Tongue (tissue), 1 donor: ENCODE measurements at regions not wholly inside any gene's neighbourhood (a gene's known extent, or its start where the extent isn't known, plus 50 kb on each side); places are given as distances from the start of the nearest gene placed in this dataset.

ENCODE experiments used
- DNase-seq: peaks from one replicate; pipeline ENCODE4 v3.0.0-alpha.2; 2015

DNA sequence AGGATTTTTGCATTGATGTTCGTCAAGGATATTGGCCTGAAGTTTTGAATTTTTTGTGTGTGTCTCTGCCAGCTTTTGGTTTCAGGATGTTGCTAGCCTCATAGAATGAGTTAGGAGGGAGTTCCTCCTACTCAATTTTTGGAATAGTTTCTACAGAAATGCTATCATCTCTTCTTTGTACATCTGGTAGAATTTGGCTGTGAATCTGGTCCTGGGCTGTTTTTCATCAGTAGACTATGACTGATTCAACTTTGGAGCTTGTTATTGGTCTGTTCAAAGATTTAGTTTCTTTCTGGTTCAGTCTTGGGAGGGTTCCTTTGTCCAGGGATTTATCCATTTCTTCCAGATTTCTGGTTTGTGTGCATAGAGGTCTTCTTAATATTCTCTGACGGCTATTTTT, 166.7 kb downstream of the ST6GAL2 start:
- DNase-seq, result peak; percentile 16

GRCh38 chr2:106720026-106720425, 165.9 kb downstream of the ST6GAL2 start:
- DNase-seq, result no peak

DNA sequence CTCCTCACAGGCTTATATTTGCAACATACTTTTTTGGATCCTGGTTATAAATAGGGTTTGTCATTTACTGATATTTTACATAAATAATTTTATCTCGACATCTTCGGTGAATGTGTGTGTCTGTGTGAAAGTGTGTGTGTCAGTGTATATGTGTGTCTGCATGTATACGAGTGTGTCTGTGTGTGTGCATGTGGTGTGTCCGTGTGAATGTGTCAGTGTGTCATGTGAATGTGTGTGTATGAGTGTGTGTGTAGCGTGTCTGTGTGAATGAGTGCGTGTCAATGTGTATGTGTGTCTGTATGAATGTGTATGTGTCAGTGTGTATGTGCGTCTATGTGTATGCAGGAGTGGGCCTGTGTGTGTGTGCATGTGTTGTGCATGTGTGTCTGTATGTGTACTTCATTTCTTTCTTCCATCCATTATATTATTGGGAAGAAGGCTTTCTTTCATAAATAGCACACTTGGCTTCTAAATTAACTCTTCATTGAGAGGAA, 161.6 kb downstream of the ST6GAL2 start:
- no peak for DNase-seq

DNA sequence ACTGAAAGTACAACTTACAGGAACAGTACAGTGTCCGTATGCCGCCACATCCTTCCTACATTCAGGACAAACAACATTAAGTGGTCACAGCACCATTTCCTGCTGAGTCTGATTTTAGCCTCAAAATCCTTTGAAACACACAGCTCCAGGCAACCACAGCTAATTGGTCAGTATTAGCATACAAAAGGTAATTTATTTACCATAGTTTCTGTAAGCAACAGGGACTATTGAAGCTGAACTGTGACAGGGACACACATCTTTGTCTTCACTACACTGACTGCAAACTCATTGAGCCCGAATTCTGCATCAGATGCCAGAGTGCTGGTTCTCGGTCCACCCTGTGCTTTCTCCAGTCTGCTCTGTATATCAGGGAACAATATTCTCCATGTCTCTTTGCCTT, 151.8 kb downstream of the ST6GAL2 start:
- no peak for DNase-seq

DNA sequence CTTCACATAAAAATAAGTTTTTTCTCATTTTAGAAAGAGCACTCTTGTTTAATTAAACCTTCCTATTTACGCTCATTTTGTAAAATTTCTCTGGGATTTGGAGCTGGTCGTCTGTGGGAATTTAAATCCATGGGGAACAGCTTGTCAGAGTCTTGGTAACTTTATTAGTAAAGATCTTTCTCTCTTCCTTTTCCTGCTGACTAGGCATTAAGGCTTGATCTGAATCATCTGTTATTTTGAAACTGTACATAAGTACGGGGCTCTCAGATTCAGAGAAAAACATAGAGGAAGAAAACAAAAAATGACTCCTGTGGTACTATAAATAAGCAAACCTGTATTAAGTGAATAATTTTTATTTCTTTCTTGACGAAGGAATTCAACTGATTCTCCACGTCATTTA, 150.2 kb downstream of the ST6GAL2 start:
- DNase-seq, result no peak

DNA sequence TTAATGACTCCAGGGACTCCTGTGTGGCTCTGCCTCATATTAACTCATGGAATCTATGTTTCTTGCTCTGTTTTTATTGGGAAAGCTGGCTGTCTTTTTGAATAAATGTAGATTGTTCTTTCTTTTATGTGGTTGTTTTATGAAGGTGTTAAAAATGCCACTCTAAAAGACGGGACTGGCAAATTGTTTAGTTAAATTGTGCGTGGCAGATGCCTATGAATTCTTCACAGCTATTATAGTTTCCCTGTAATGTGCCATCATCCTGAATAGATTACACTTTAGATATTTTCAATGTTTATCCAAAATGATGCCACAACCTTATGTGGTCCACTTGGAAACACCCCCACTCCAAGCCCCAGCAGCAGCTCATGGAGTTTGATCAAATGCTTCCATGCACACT, 149.7 kb downstream of the ST6GAL2 start:
- no peak for DNase-seq

GRCh38 chr2:106745468-106745867, 140.5 kb downstream of the ST6GAL2 start:
- peak; percentile 91 for DNase-seq

- DNase-seq, result no peak
Measured at GRCh38 chr2:106749823-106750222, 136.1 kb downstream of the ST6GAL2 start.
